Hepatocyte (in vitro differentiated cells): ENCODE measurements at regions not wholly inside any gene's neighbourhood (a gene's known extent, or its start where the extent isn't known, plus 50 kb on each side); places are given as distances from the start of the nearest gene placed in this dataset.

Source experiments
- DNase-seq: peaks from one replicate; pipeline ENCODE4 v3.0.0-alpha.2; 2016; ENCODE audit warnings: low spot score
- H2AFZ ChIP-seq: fragments of 200-600 bp; sonication (generic); 2 replicates; pipeline ENCODE4 v1.6.0; 2016; ENCODE audit warnings: antibody characterized with exemption, mild to moderate bottlenecking
- H3K27ac ChIP-seq: fragments of 200-600 bp; sonication (generic); 2 replicates; pipeline ENCODE4 v1.5.1; 2016; ENCODE audit warnings: mild to moderate bottlenecking
- H3K27me3 ChIP-seq: fragments of 200-600 bp; sonication (generic); 2 replicates; pipeline ENCODE4 v1.6.1; 2016
- H3K36me3 ChIP-seq: fragments of 200-600 bp; sonication (generic); replicated peaks from 2 replicates; pipeline ENCODE4 v1.5.1; 2016; ENCODE audit warnings: low read depth; ENCODE audit not compliant: insufficient read depth
- H3K4me1 ChIP-seq: fragments of 200-600 bp; sonication (generic); 2 replicates; pipeline ENCODE4 v1.5.1; 2016; ENCODE audit warnings: mild to moderate bottlenecking, moderate library complexity; ENCODE audit not compliant: insufficient read depth
- H3K4me2 ChIP-seq: fragments of 200-600 bp; sonication (generic); 2 replicates; pipeline ENCODE4 v1.6.0; 2016
- H3K4me3 ChIP-seq: fragments of 200-600 bp; sonication (generic); 2 replicates; pipeline ENCODE4 v1.5.1; 2016; ENCODE audit warnings: mild to moderate bottlenecking
- H3K79me2 ChIP-seq: fragments of 200-600 bp; sonication (generic); 2 replicates; pipeline ENCODE4 v1.6.0; 2017; ENCODE audit warnings: mild to moderate bottlenecking
- H3K9me2 ChIP-seq: fragments of 200-600 bp; sonication (generic); replicated peaks from 2 replicates; pipeline ENCODE4 v1.6.0; 2017; ENCODE audit warnings: mild to moderate bottlenecking; ENCODE audit not compliant: insufficient read depth
- H3K9me3 ChIP-seq: fragments of 200-600 bp; sonication (generic); 2 replicates; pipeline ENCODE4 v1.5.1; 2016; ENCODE audit warnings: low read depth, mild to moderate bottlenecking
- H4K20me1 ChIP-seq: fragments of 200-600 bp; sonication (generic); 2 replicates; pipeline ENCODE4 v1.6.0; 2016; ENCODE audit warnings: mild to moderate bottlenecking; ENCODE audit not compliant: insufficient read depth, poor library complexity, severe bottlenecking
- EZH2 ChIP-seq: fragments of 200-600 bp; sonication (generic); IDR thresholded peaks from 2 replicates; pipeline ENCODE4 v1.6.1; 2016; ENCODE audit warnings: antibody characterized with exemption, mild to moderate bottlenecking, borderline replicate concordance
- EZH2phosphoT487 ChIP-seq: fragments of 200-600 bp; sonication (generic); IDR thresholded peaks from one replicate; pipeline ENCODE4 v1.6.1; 2018; ENCODE audit warnings: antibody characterized with exemption, mild to moderate bottlenecking, low read depth, moderate library complexity; ENCODE audit not compliant: unreplicated experiment, severe bottlenecking
- WGBS: methylation state at CpG from one replicate; pipeline ENCODE4 v1.1.6; 2016; ENCODE audit warnings: low lambda C conversion rate; ENCODE audit errors: missing lambda C conversion rate; 5-methylcytosine and 5-hydroxymethylcytosine counted together
- TF ChIP-seq, protein P1 (sequence below): fragments of 200-600 bp; sonication (generic); IDR thresholded peaks from 2 replicates; pipeline ENCODE4 v1.5.1; 2016; ENCODE audit warnings: antibody characterized with exemption, mild to moderate bottlenecking; ENCODE audit not compliant: poor library complexity

DNA sequence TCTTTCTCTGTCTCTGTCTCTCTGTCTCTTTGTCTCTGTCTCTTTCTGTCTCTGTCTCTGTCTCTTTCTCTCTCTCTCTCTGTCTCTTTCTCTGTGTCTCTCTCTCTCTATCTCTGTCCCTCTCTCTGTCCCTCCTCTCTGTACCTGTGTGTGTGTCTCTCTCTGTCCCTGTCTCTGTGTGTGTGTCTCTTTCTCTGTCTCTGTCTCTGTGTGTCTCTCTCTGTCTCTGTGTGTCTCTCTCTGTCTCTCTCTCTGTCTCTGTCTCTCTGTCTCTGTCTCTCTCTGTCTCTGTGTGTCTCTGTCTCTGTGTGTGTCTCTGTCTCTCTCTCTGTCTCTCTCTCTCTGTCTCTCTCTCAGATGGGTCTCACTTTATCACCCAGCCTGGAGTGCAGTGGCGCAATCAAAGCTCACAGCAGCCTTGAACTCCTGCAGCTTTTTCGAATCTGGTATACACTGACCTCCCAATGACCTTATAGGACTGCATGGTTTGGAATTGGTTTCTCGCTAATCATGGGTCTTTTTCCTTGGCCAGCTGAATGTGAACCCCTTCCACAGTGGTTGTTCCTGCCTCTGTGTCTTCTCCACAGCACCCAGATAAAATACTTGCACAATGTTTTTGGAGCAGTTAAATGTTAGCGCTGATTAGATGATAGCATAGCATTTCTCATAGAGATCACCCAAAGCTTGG lies 102.6 kb upstream of the KLHL25 start:
- no peak overlapping the region for H3K4me2 ChIP-seq
- TF ChIP-seq, protein P1, sequence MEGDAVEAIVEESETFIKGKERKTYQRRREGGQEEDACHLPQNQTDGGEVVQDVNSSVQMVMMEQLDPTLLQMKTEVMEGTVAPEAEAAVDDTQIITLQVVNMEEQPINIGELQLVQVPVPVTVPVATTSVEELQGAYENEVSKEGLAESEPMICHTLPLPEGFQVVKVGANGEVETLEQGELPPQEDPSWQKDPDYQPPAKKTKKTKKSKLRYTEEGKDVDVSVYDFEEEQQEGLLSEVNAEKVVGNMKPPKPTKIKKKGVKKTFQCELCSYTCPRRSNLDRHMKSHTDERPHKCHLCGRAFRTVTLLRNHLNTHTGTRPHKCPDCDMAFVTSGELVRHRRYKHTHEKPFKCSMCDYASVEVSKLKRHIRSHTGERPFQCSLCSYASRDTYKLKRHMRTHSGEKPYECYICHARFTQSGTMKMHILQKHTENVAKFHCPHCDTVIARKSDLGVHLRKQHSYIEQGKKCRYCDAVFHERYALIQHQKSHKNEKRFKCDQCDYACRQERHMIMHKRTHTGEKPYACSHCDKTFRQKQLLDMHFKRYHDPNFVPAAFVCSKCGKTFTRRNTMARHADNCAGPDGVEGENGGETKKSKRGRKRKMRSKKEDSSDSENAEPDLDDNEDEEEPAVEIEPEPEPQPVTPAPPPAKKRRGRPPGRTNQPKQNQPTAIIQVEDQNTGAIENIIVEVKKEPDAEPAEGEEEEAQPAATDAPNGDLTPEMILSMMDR: no peak
- TF ChIP-seq EZH2phosphoT487 (no peak), EZH2 (no peak)
- H4K20me1 ChIP-seq: no peaks in the 10 kb centered on the region
- H3K9me2 ChIP-seq: no peaks in the 10 kb centered on the region
- H3K36me3 ChIP-seq: no peaks in the 10 kb centered on the region
- no peak overlapping the region for H3K4me3 ChIP-seq
- DNase-seq: no peak
- no peaks in the 10 kb centered on the region for H3K4me1 ChIP-seq
- no peaks in the 10 kb centered on the region for H3K79me2 ChIP-seq
- H3K27ac ChIP-seq: no peak overlapping the region
- H3K27me3 ChIP-seq: no peaks in the 10 kb centered on the region
- H2AFZ ChIP-seq: no peak overlapping the region
- H3K9me3 ChIP-seq: no peaks in the 10 kb centered on the region
- 63% methylated on average over 4 of the region's 4 CpGs for WGBS

DNA sequence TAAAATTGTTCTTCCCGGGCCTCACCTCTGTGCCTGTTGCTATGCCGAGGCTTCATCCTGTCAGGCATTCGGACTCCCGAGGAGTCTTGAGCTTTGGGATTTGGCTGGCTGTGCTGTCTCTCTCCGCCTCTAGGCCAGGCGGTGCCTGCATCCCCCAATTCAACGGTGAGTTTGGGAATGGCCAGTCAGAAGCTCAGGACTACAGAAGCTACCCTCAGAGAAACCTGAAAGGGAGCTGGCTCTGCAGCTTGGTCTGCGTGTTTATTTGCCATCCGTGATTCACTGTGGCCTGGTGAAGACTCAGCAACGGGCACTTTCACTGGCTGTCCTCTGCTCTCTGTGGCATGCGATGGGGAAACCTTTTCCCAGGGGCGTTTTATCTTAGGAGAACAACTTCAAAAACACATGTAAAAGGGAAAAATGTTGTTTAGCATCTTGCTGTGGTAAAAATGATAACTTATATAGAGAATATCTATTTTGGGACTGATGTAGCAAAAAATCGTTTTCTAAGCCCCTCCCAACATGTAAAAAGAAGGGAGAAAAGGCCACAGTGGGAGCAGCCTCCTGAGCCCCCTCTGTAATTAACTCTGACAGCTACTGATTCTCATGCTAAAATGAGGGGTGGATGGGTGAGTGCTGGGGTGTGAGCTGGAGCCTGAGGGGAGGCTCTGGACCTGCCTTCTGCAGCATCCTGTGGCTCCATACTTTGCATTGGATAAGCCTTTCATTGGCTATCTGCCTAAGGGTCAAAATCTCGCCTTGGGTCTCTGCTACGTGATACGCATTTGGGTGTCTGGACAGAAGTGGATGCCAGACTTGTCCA lies 103.4 kb upstream of the KLHL25 start:
- 43% methylated on average over 16 of the region's 16 CpGs for WGBS
- Histone ChIP-seq H3K36me3 (no peaks in the 10 kb centered on the region), H3K79me2 (no peaks in the 10 kb centered on the region), H3K4me3 (no peak overlapping the region), H3K9me3 (no peaks in the 10 kb centered on the region), H3K27me3 (no peaks in the 10 kb centered on the region), H2AFZ (no peak overlapping the region), H4K20me1 (no peaks in the 10 kb centered on the region), H3K4me1 (no peaks in the 10 kb centered on the region), H3K9me2 (no peaks in the 10 kb centered on the region), H3K27ac (no peak overlapping the region), H3K4me2 (no peak overlapping the region)
- no peak for DNase-seq
- TF ChIP-seq, protein P1: no peak
- TF ChIP-seq EZH2phosphoT487: no peak
- TF ChIP-seq EZH2: no peak

DNA sequence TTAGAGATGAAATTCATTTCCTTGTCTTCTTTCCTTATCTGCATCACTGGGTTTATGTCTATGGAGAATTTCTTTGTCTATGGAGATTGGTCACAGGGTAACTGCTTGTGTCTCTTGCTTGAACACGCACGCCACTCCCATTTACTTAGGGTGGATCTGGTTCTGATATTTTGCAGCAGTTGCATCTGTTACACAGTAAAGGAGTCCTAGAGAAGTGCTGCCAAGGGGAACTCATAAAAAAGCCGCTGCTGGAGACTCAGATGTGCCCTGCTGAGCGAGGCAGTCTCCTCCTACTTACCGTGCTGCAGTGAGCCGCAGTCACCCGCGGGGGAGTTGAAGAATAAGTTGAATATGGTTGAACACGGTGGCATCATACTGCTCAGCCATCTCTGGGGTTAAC lies 105.2 kb upstream of the KLHL25 start:
- H3K9me3 ChIP-seq: no peaks in the 10 kb centered on the region
- peak overlapping the region; percentile 3 for H3K4me2 ChIP-seq
- H3K27ac ChIP-seq: no peak overlapping the region
- H4K20me1 ChIP-seq: no peaks in the 10 kb centered on the region
- H3K27me3 ChIP-seq: no peaks in the 10 kb centered on the region
- no peak overlapping the region for H2AFZ ChIP-seq
- H3K4me3 ChIP-seq: no peak overlapping the region
- DNase-seq: peak; percentile 39
- no peaks in the 10 kb centered on the region for H3K4me1 ChIP-seq
- WGBS: 45% methylated on average over 9 of the region's 9 CpGs
- H3K9me2 ChIP-seq: no peaks in the 10 kb centered on the region
- H3K36me3 ChIP-seq: no peaks in the 10 kb centered on the region
- no peaks in the 10 kb centered on the region for H3K79me2 ChIP-seq
- TF ChIP-seq, protein P1: no peak
- no peak for TF ChIP-seq EZH2
- TF ChIP-seq EZH2phosphoT487: no peak
